Activated T-cell treated with anti-CD3 and anti-CD28 coated beads, Interleukin-2, amount 50 U/mL, for 24 hours (primary cell): ENCODE measurements at regions not wholly inside any gene's neighbourhood (a gene's known extent, or its start where the extent isn't known, plus 50 kb on each side); places are given as distances from the start of the nearest gene placed in this dataset.
"Not testable (repeated sequence)": the region's sequence is repeated elsewhere in the genome, so short reads cannot be mapped to it uniquely, and the experiment has no call there.

ENCODE experiments used
- DNase-seq: peaks from one replicate; pipeline ENCODE4 v3.0.0-alpha.2; 2020
- H3K27ac Mint-ChIP-seq: 2 replicates; pipeline ENCODE4 v1.8.0; 2020; ENCODE audit warnings: mild to moderate bottlenecking, mixed read lengths
- H3K27me3 Mint-ChIP-seq: 2 replicates; pipeline ENCODE4 v1.8.0; 2020; ENCODE audit warnings: mixed read lengths
- H3K36me3 Mint-ChIP-seq: 2 replicates; pipeline ENCODE4 v1.8.0; 2020; ENCODE audit warnings: low read depth, mixed read lengths
- H3K4me1 Mint-ChIP-seq: 2 replicates; pipeline ENCODE4 v1.8.0; 2020; ENCODE audit warnings: low read depth, mixed read lengths
- H3K4me3 Mint-ChIP-seq: 2 replicates; pipeline ENCODE4 v1.8.0; 2020; ENCODE audit warnings: mild to moderate bottlenecking, moderate library complexity, mixed read lengths
- H3K9me3 Mint-ChIP-seq: 2 replicates; pipeline ENCODE4 v1.8.0; 2020; ENCODE audit warnings: mixed read lengths

- not testable (repeated sequence) for H3K4me3 Mint-ChIP-seq, H3K27ac Mint-ChIP-seq
These were observed 513.4 kb downstream of the AMY1C start for GRCh38 chr1:104263110-104263509.

GRCh38 chr1:104264521-104264920 lies 514.8 kb downstream of the AMY1C start:
- Mint-ChIP-seq H3K4me1 (no peaks in the 10 kb centered on the region), H3K27me3 (no peaks in the 10 kb centered on the region), H3K9me3 (peaks cover 19% of the 10 kb centered on the region), H3K36me3 (no peaks in the 10 kb centered on the region), H3K4me3 (no peak overlapping the region), H3K27ac (no peak overlapping the region)
- no peak for DNase-seq

More at GRCh38 chr1:104263110-104263509, 513.4 kb downstream of the AMY1C start:
- H3K36me3 Mint-ChIP-seq, H3K4me1 Mint-ChIP-seq, DNase-seq, H3K27me3 Mint-ChIP-seq: not testable (repeated sequence)
- H3K9me3 Mint-ChIP-seq, result peaks cover 16% of the 10 kb centered on the region

GRCh38 chr1:104265163-104265562 lies 515.5 kb downstream of the AMY1C start:
- no peak for DNase-seq
- H3K27me3 Mint-ChIP-seq, result no peaks in the 10 kb centered on the region
- peaks cover 14% of the 10 kb centered on the region for H3K9me3 Mint-ChIP-seq
- H3K4me1 Mint-ChIP-seq, result no peaks in the 10 kb centered on the region
- H3K27ac Mint-ChIP-seq, result no peak overlapping the region
- H3K4me3 Mint-ChIP-seq, result no peak overlapping the region
- H3K36me3 Mint-ChIP-seq, result no peaks in the 10 kb centered on the region

GRCh38 chr1:104266612-104267011 lies 516.9 kb downstream of the AMY1C start:
- peaks cover 19% of the 10 kb centered on the region for H3K9me3 Mint-ChIP-seq
- no peak overlapping the region for H3K27ac Mint-ChIP-seq
- no peak overlapping the region for H3K4me3 Mint-ChIP-seq
- H3K4me1 Mint-ChIP-seq, result no peaks in the 10 kb centered on the region
- no peaks in the 10 kb centered on the region for H3K27me3 Mint-ChIP-seq
- DNase-seq, result no peak
- no peaks in the 10 kb centered on the region for H3K36me3 Mint-ChIP-seq

- not testable (repeated sequence) for H3K4me1 Mint-ChIP-seq, H3K27ac Mint-ChIP-seq, H3K4me3 Mint-ChIP-seq, DNase-seq, H3K27me3 Mint-ChIP-seq, H3K36me3 Mint-ChIP-seq
- peaks cover 18% of the 10 kb centered on the region for H3K9me3 Mint-ChIP-seq
These were observed 538.6 kb downstream of the AMY1C start for GRCh38 chr1:104288322-104288721.

GRCh38 chr1:104291156-104291555 lies 541.5 kb downstream of the AMY1C start:
- Mint-ChIP-seq H3K36me3 (no peaks in the 10 kb centered on the region), H3K9me3 (peaks cover 22% of the 10 kb centered on the region), H3K27ac (no peak overlapping the region), H3K4me3 (no peak overlapping the region), H3K27me3 (no peaks in the 10 kb centered on the region), H3K4me1 (no peaks in the 10 kb centered on the region)
- DNase-seq, result no peak

- Mint-ChIP-seq H3K4me1 (no peaks in the 10 kb centered on the region), H3K36me3 (no peaks in the 10 kb centered on the region), H3K9me3 (peaks cover 20% of the 10 kb centered on the region), H3K27me3 (no peaks in the 10 kb centered on the region), H3K27ac (no peak overlapping the region), H3K4me3 (no peak overlapping the region)
- no peak for DNase-seq
These were observed 544.6 kb downstream of the AMY1C start for GRCh38 chr1:104294259-104294658.

- Mint-ChIP-seq H3K27ac (no peak overlapping the region), H3K36me3 (no peaks in the 10 kb centered on the region), H3K9me3 (peaks cover 20% of the 10 kb centered on the region), H3K4me3 (no peak overlapping the region), H3K27me3 (no peaks in the 10 kb centered on the region), H3K4me1 (no peaks in the 10 kb centered on the region)
- no peak for DNase-seq
These were observed 545.8 kb downstream of the AMY1C start for GRCh38 chr1:104295511-104295910.

- no peaks in the 10 kb centered on the region for H3K36me3 Mint-ChIP-seq
- peaks cover 17% of the 10 kb centered on the region for H3K9me3 Mint-ChIP-seq
- H3K27me3 Mint-ChIP-seq, result no peaks in the 10 kb centered on the region
- H3K4me3 Mint-ChIP-seq, result no peak overlapping the region
- no peaks in the 10 kb centered on the region for H3K4me1 Mint-ChIP-seq
- DNase-seq, result no peak
- no peak overlapping the region for H3K27ac Mint-ChIP-seq
These were observed 560.0 kb downstream of the AMY1C start for GRCh38 chr1:104309673-104310072.

GRCh38 chr1:104315823-104316222 lies 566.1 kb downstream of the AMY1C start:
- H3K36me3 Mint-ChIP-seq, result no peaks in the 10 kb centered on the region
- no peak for DNase-seq
- H3K4me3 Mint-ChIP-seq, result no peak overlapping the region
- H3K4me1 Mint-ChIP-seq, result no peaks in the 10 kb centered on the region
- no peak overlapping the region for H3K27ac Mint-ChIP-seq
- peaks cover 25% of the 10 kb centered on the region for H3K9me3 Mint-ChIP-seq
- H3K27me3 Mint-ChIP-seq, result no peaks in the 10 kb centered on the region

- no peaks in the 10 kb centered on the region for H3K4me1 Mint-ChIP-seq
- no peaks in the 10 kb centered on the region for H3K27me3 Mint-ChIP-seq
- H3K27ac Mint-ChIP-seq, result no peak overlapping the region
- H3K9me3 Mint-ChIP-seq, result peaks cover 17% of the 10 kb centered on the region
- H3K4me3 Mint-ChIP-seq, result no peak overlapping the region
- DNase-seq, result no peak
- no peaks in the 10 kb centered on the region for H3K36me3 Mint-ChIP-seq
These were observed 572.4 kb downstream of the AMY1C start for GRCh38 chr1:104322131-104322530.

GRCh38 chr1:104329278-104329677 lies 579.6 kb downstream of the AMY1C start:
- no peaks in the 10 kb centered on the region for H3K27me3 Mint-ChIP-seq
- peaks cover 17% of the 10 kb centered on the region for H3K9me3 Mint-ChIP-seq
- no peak overlapping the region for H3K4me3 Mint-ChIP-seq
- no peak for DNase-seq
- no peaks in the 10 kb centered on the region for H3K36me3 Mint-ChIP-seq
- H3K4me1 Mint-ChIP-seq, result no peaks in the 10 kb centered on the region
- H3K27ac Mint-ChIP-seq, result no peak overlapping the region

GRCh38 chr1:104331763-104332162 lies 582.1 kb downstream of the AMY1C start:
- Mint-ChIP-seq H3K36me3 (no peaks in the 10 kb centered on the region), H3K4me1 (no peaks in the 10 kb centered on the region), H3K9me3 (peaks cover 23% of the 10 kb centered on the region), H3K4me3 (no peak overlapping the region), H3K27ac (no peak overlapping the region), H3K27me3 (no peaks in the 10 kb centered on the region)
- DNase-seq, result no peak

- H3K27me3 Mint-ChIP-seq, H3K4me1 Mint-ChIP-seq, DNase-seq, H3K36me3 Mint-ChIP-seq, H3K27ac Mint-ChIP-seq, H3K4me3 Mint-ChIP-seq: not testable (repeated sequence)
- H3K9me3 Mint-ChIP-seq, result peaks cover 28% of the 10 kb centered on the region
These were observed 588.2 kb downstream of the AMY1C start for GRCh38 chr1:104337927-104338326.

- Mint-ChIP-seq H3K9me3 (peaks cover 26% of the 10 kb centered on the region), H3K27me3 (no peaks in the 10 kb centered on the region), H3K27ac (no peak overlapping the region), H3K4me3 (no peak overlapping the region), H3K4me1 (no peaks in the 10 kb centered on the region), H3K36me3 (no peaks in the 10 kb centered on the region)
- DNase-seq, result no peak
These were observed 592.2 kb downstream of the AMY1C start for GRCh38 chr1:104341944-104342343.

- DNase-seq, result no peak
- H3K36me3 Mint-ChIP-seq, result no peaks in the 10 kb centered on the region
- H3K9me3 Mint-ChIP-seq, result peaks cover 10% of the 10 kb centered on the region
- no peaks in the 10 kb centered on the region for H3K4me1 Mint-ChIP-seq
- H3K4me3 Mint-ChIP-seq, result no peak overlapping the region
- no peaks in the 10 kb centered on the region for H3K27me3 Mint-ChIP-seq
- H3K27ac Mint-ChIP-seq, result no peak overlapping the region
These were observed 598.6 kb downstream of the AMY1C start for GRCh38 chr1:104348277-104348676.
